ENCODE measurements at regions not wholly inside any gene's neighbourhood (a gene's known extent, or its start where the extent isn't known, plus 50 kb on each side); places are given as distances from the start of the nearest gene placed in this dataset.

- no peak overlapping the region for H2AFZ ChIP-seq (ENCODE audit: low read length)
- no peaks in the 10 kb centered on the region for H3K9me3 ChIP-seq (replicated peaks; ENCODE audit: insufficient read depth, low read length)
- H3K9ac ChIP-seq (ENCODE audit: low read length): no peak overlapping the region
These were observed 330.5 kb downstream of the DYSF start for GRCh38 chr2:71783815-71784214.

GRCh38 chr2:71783215-71783614 is 329.9 kb downstream of the DYSF start:
- Histone ChIP-seq H3K79me2 (ENCODE audit: low read length) (no peaks in the 10 kb centered on the region), H2AFZ (ENCODE audit: low read length) (no peak overlapping the region), H3F3A (ENCODE audit: insufficient read depth, low read length) (no peaks in the 10 kb centered on the region), H3K9ac (ENCODE audit: low read length) (no peak overlapping the region), H3K4me1 (ENCODE audit: low read length) (no peaks in the 10 kb centered on the region), H4K20me1 (ENCODE audit: insufficient read depth, low read length) (no peaks in the 10 kb centered on the region), H3K27ac (ENCODE audit: low read length) (no peak overlapping the region), H3K36me3 (replicated peaks; ENCODE audit: insufficient read depth, low read length) (no peaks in the 10 kb centered on the region), H3K4me2 (ENCODE audit: low read depth, low read length) (no peak overlapping the region), H3K4me3 (ENCODE audit: low read length) (no peak overlapping the region), H3K9me2 (replicated peaks; ENCODE audit: insufficient read depth, low read length) (no peaks in the 10 kb centered on the region), H3K27me3 (replicated peaks; ENCODE audit: insufficient read depth, low read length) (no peaks in the 10 kb centered on the region), H3K9me3 (replicated peaks; ENCODE audit: insufficient read depth, low read length) (no peaks in the 10 kb centered on the region)
- DNase-seq: no peak
- TF ChIP-seq EZH2 (optimal IDR thresholded peaks at IDR 0.05; ENCODE audit: low read depth, low read length) (no peak), EZH2phosphoT487 (IDR thresholded peaks at IDR 0.05; ENCODE audit: low read length) (no peak), CTCF (IDR thresholded peaks at IDR 0.05; ENCODE audit: low read length) (no peak)

More at GRCh38 chr2:71783815-71784214, 330.5 kb downstream of the DYSF start:
- no peaks in the 10 kb centered on the region for H3K4me1 ChIP-seq (ENCODE audit: low read length)
- no peak overlapping the region for H3K4me3 ChIP-seq (ENCODE audit: low read length)
- H3K4me2 ChIP-seq (ENCODE audit: low read depth, low read length): no peak overlapping the region
- no peaks in the 10 kb centered on the region for H3K27me3 ChIP-seq (replicated peaks; ENCODE audit: insufficient read depth, low read length)
- no peaks in the 10 kb centered on the region for H3K9me2 ChIP-seq (replicated peaks; ENCODE audit: insufficient read depth, low read length)
- TF ChIP-seq CTCF (IDR thresholded peaks at IDR 0.05; ENCODE audit: low read length) (no peak), EZH2 (optimal IDR thresholded peaks at IDR 0.05; ENCODE audit: low read depth, low read length) (no peak), EZH2phosphoT487 (IDR thresholded peaks at IDR 0.05; ENCODE audit: low read length) (no peak)
- H3F3A ChIP-seq (ENCODE audit: insufficient read depth, low read length): no peaks in the 10 kb centered on the region
- no peaks in the 10 kb centered on the region for H3K36me3 ChIP-seq (replicated peaks; ENCODE audit: insufficient read depth, low read length)
- no peak overlapping the region for H3K27ac ChIP-seq (ENCODE audit: low read length)
- H3K79me2 ChIP-seq (ENCODE audit: low read length): no peaks in the 10 kb centered on the region
- H4K20me1 ChIP-seq (ENCODE audit: insufficient read depth, low read length): no peaks in the 10 kb centered on the region
- no peak for DNase-seq

DNA sequence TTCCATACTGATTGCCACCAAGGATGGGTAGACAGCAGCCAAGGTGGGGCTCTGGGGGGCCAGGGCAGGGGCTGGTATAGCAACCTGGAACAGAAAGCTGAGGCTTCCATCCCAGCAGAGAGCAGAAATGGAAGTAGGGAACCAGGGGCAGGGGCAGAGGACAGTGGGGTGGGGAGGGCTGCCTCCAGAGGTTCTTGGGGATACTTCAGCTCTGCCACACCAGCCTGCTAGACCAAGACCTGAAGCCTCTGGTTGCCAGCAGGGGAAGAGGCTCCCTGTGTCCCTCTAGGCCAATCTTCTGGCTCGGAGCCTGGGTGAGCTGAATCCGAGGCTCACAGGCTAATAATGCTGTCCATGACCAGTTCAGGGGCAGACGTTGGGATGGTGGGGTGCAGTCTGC is 329.0 kb downstream of the DYSF start:
- Histone ChIP-seq H3K9ac (ENCODE audit: low read length) (no peak overlapping the region), H3K9me3 (replicated peaks; ENCODE audit: insufficient read depth, low read length) (no peaks in the 10 kb centered on the region), H3K4me1 (ENCODE audit: low read length) (no peaks in the 10 kb centered on the region), H3K9me2 (replicated peaks; ENCODE audit: insufficient read depth, low read length) (no peaks in the 10 kb centered on the region), H3K4me2 (ENCODE audit: low read depth, low read length) (no peak overlapping the region), H3F3A (ENCODE audit: insufficient read depth, low read length) (no peaks in the 10 kb centered on the region), H3K27me3 (replicated peaks; ENCODE audit: insufficient read depth, low read length) (no peaks in the 10 kb centered on the region), H2AFZ (ENCODE audit: low read length) (no peak overlapping the region), H3K79me2 (ENCODE audit: low read length) (no peaks in the 10 kb centered on the region), H4K20me1 (ENCODE audit: insufficient read depth, low read length) (no peaks in the 10 kb centered on the region), H3K27ac (ENCODE audit: low read length) (no peak overlapping the region), H3K36me3 (replicated peaks; ENCODE audit: insufficient read depth, low read length) (no peaks in the 10 kb centered on the region), H3K4me3 (ENCODE audit: low read length) (no peak overlapping the region)
- TF ChIP-seq EZH2 (optimal IDR thresholded peaks at IDR 0.05; ENCODE audit: low read depth, low read length) (no peak), CTCF (IDR thresholded peaks at IDR 0.05; ENCODE audit: low read length) (no peak), EZH2phosphoT487 (IDR thresholded peaks at IDR 0.05; ENCODE audit: low read length) (no peak)
- DNase-seq: no peak

Data from MM.1S (cell line).